DND-41 (cell line): ENCODE measurements at regions not wholly inside any gene's neighbourhood (a gene's known extent, or its start where the extent isn't known, plus 50 kb on each side); places are given as distances from the start of the nearest gene placed in this dataset.

Source experiments
- ATAC-seq: fragments of 200-7000 bp; cut with Tn5 transposase; 3 replicates; pipeline ENCODE4 v1.9.1; 2021; ENCODE audit warnings: low read depth; ENCODE audit not compliant: insufficient read depth
- DNase-seq: peaks from one replicate; pipeline ENCODE4 v3.0.0-alpha.2; 2020
- H2AFZ ChIP-seq: 2 replicates; pipeline ENCODE4 v1.6.0; 2012; ENCODE audit warnings: low read depth, low read length
- H3K27ac ChIP-seq: 2 replicates; pipeline ENCODE4 v1.5.1; 2012; ENCODE audit warnings: low read length, inconsistent platforms
- H3K27me3 ChIP-seq: fragments of 200-600 bp; sonication (generic); 2 replicates; pipeline ENCODE4 v1.6.0; 2012; ENCODE audit warnings: low read length, mild to moderate bottlenecking, inconsistent platforms; ENCODE audit not compliant: insufficient read depth, poor library complexity
- H3K36me3 ChIP-seq: 2 replicates; pipeline ENCODE4 v1.5.1; 2012; ENCODE audit warnings: low read length, inconsistent platforms; ENCODE audit not compliant: insufficient read depth
- H3K4me1 ChIP-seq: 2 replicates; pipeline ENCODE4 v1.5.1; 2012; ENCODE audit warnings: mild to moderate bottlenecking, low read length; ENCODE audit not compliant: insufficient read depth
- H3K4me2 ChIP-seq: 2 replicates; pipeline ENCODE4 v1.6.0; 2012; ENCODE audit warnings: mild to moderate bottlenecking, moderate library complexity, low read length, inconsistent platforms; ENCODE audit not compliant: insufficient read depth
- H3K4me3 ChIP-seq, 2 experiments: fragments of 200-600 bp in 1 of 2; shearing (Covaris generic) in 1 of 2; 2 replicates each; pipeline ENCODE4 v1.5.1; 2012 to 2016; ENCODE audit warnings: inconsistent platforms in 2 of 2, low read length in 2 of 2, mild to moderate bottlenecking in 2 of 2, low read depth in 1 of 2, moderate library complexity in 1 of 2
- H3K79me2 ChIP-seq: 2 replicates; pipeline ENCODE4 v1.6.0; 2012; ENCODE audit warnings: low read length, inconsistent platforms; ENCODE audit not compliant: insufficient read depth
- H3K9ac ChIP-seq: 2 replicates; pipeline ENCODE4 v1.6.0; 2012; ENCODE audit warnings: low read depth, mild to moderate bottlenecking, inconsistent platforms, low read length, moderate library complexity
- H3K9me3 ChIP-seq: 2 replicates; pipeline ENCODE4 v1.5.1; 2012; ENCODE audit warnings: low read length, moderate library complexity, mild to moderate bottlenecking, inconsistent platforms; ENCODE audit not compliant: insufficient read depth, severe bottlenecking
- H4K20me1 ChIP-seq: 2 replicates; pipeline ENCODE4 v1.6.0; 2012; ENCODE audit warnings: low read length; ENCODE audit not compliant: insufficient read depth
- EZH2 ChIP-seq: IDR thresholded peaks from 3 replicates; pipeline ENCODE4 v1.6.1; 2012; ENCODE audit warnings: borderline replicate concordance, low read depth, mild to moderate bottlenecking, moderate library complexity, low read length, inconsistent platforms; ENCODE audit not compliant: severe bottlenecking
- TF ChIP-seq, protein P1 (sequence below): IDR thresholded peaks from 2 replicates; pipeline ENCODE4 v1.5.1; 2012; ENCODE audit warnings: borderline replicate concordance, low read length, moderate library complexity, mild to moderate bottlenecking; ENCODE audit not compliant: poor library complexity, severe bottlenecking; ENCODE audit errors: extremely low read depth

GRCh38 chr22:47471406-47471805 is 709.0 kb downstream of the TBC1D22A start:
- no peak overlapping the region for H3K9ac ChIP-seq
- no peaks in the 10 kb centered on the region for H4K20me1 ChIP-seq
- H3K9me3 ChIP-seq: peaks cover 5% of the 10 kb centered on the region
- no peak overlapping the region for H2AFZ ChIP-seq
- no peaks in the 10 kb centered on the region for H3K79me2 ChIP-seq
- no peak overlapping the region for H3K27ac ChIP-seq
- H3K36me3 ChIP-seq: no peaks in the 10 kb centered on the region
- no peak for ATAC-seq
- H3K4me1 ChIP-seq: peaks cover 13% of the 10 kb centered on the region
- TF ChIP-seq, protein P1, sequence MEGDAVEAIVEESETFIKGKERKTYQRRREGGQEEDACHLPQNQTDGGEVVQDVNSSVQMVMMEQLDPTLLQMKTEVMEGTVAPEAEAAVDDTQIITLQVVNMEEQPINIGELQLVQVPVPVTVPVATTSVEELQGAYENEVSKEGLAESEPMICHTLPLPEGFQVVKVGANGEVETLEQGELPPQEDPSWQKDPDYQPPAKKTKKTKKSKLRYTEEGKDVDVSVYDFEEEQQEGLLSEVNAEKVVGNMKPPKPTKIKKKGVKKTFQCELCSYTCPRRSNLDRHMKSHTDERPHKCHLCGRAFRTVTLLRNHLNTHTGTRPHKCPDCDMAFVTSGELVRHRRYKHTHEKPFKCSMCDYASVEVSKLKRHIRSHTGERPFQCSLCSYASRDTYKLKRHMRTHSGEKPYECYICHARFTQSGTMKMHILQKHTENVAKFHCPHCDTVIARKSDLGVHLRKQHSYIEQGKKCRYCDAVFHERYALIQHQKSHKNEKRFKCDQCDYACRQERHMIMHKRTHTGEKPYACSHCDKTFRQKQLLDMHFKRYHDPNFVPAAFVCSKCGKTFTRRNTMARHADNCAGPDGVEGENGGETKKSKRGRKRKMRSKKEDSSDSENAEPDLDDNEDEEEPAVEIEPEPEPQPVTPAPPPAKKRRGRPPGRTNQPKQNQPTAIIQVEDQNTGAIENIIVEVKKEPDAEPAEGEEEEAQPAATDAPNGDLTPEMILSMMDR: no peak
- no peak for TF ChIP-seq EZH2
- no peak overlapping the region for H3K4me2 ChIP-seq
- H3K27me3 ChIP-seq: no peaks in the 10 kb centered on the region
- DNase-seq: no peak
- H3K4me3 ChIP-seq: no peak overlapping the region

DNA sequence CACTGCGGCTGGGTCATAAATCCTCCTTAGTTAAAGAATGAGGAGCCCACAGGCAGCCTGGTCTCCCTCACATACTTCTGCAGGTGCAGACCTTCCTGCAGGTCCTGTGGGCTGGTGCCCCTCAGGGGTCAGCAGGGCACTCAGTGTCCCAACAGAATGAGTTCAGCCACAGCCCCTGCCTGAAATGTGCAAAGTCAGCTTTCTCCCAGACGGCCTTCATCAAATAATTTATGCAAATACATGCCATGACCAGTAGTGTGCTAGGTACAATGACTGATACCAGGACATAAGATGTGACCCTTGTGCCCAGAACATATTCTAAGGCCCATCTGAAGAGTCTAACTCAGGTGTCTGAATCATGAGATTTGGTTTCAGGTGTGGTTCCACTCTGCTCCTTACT is 703.4 kb downstream of the TBC1D22A start:
- ATAC-seq: no peak
- Histone ChIP-seq H3K79me2 (no peaks in the 10 kb centered on the region), H3K27me3 (no peaks in the 10 kb centered on the region), H2AFZ (no peak overlapping the region), H4K20me1 (no peaks in the 10 kb centered on the region), H3K27ac (no peak overlapping the region), H3K36me3 (no peaks in the 10 kb centered on the region), H3K4me1 (no peaks in the 10 kb centered on the region), H3K9me3 (peaks cover 8% of the 10 kb centered on the region), H3K9ac (no peak overlapping the region), H3K4me3 (no peak overlapping the region), H3K4me2 (no peak overlapping the region)
- TF ChIP-seq, protein P1: no peak
- no peak for TF ChIP-seq EZH2
- no peak for DNase-seq

GRCh38 chr22:47465222-47465621 is 702.8 kb downstream of the TBC1D22A start:
- Histone ChIP-seq H3K27ac (no peak overlapping the region), H3K4me1 (no peaks in the 10 kb centered on the region), H3K36me3 (no peaks in the 10 kb centered on the region), H4K20me1 (no peaks in the 10 kb centered on the region), H3K4me3 (no peak overlapping the region), H3K9me3 (peaks cover 8% of the 10 kb centered on the region), H3K79me2 (no peaks in the 10 kb centered on the region), H2AFZ (no peak overlapping the region), H3K4me2 (no peak overlapping the region), H3K27me3 (no peaks in the 10 kb centered on the region), H3K9ac (no peak overlapping the region)
- ATAC-seq: no peak
- TF ChIP-seq, protein P1: no peak
- no peak for TF ChIP-seq EZH2
- DNase-seq: no peak

- Histone ChIP-seq H3K27me3 (no peaks in the 10 kb centered on the region), H3K4me3 (no peak overlapping the region), H3K9ac (no peak overlapping the region), H3K4me1 (no peaks in the 10 kb centered on the region), H4K20me1 (no peaks in the 10 kb centered on the region), H3K79me2 (no peaks in the 10 kb centered on the region), H3K4me2 (no peak overlapping the region), H3K36me3 (no peaks in the 10 kb centered on the region), H3K27ac (no peak overlapping the region), H2AFZ (no peak overlapping the region), H3K9me3 (peaks cover 8% of the 10 kb centered on the region)
- no peak for TF ChIP-seq EZH2
- TF ChIP-seq, protein P1: no peak
- DNase-seq: no peak
- no peak for ATAC-seq
These were observed 700.8 kb downstream of the TBC1D22A start for GRCh38 chr22:47463220-47463619.
